Spleen (tissue), 11 donors: ENCODE measurements at regions not wholly inside any gene's neighbourhood (a gene's known extent, or its start where the extent isn't known, plus 50 kb on each side); places are given as distances from the start of the nearest gene placed in this dataset.
"Not testable (repeated sequence)": the region's sequence is repeated elsewhere in the genome, so short reads cannot be mapped to it uniquely, and the experiment has no call there.

Experiments
- DNase-seq: peaks from one replicate; pipeline ENCODE4 v3.0.0-alpha.2; 2020
- H3K27ac ChIP-seq, 8 donors: fragments of 200-600 bp; sonication (generic) in 7 of 8; 1 replicate in 4 of 8; 2 replicates in 4 of 8; pipeline versions ENCODE4 v1.5.0 to v1.8.0; 2016 to 2021; ENCODE audit warnings: inconsistent platforms in 4 of 8, mild to moderate bottlenecking in 4 of 8, moderate library complexity in 1 of 8
- H3K27me3 ChIP-seq, 7 donors: fragments of 200-600 bp; sonication (generic) in 6 of 7; replicated peaks in 1 of 7; 1 replicate in 4 of 7; 2 replicates in 3 of 7; pipeline versions ENCODE4 v1.5.0 to v1.8.0; 2016 to 2021; ENCODE audit warnings: inconsistent platforms in 3 of 7, mild to moderate bottlenecking in 1 of 7
- H3K36me3 ChIP-seq, 6 donors: fragments of 200-600 bp; sonication (generic) in 5 of 6; 1 replicate in 4 of 6; 2 replicates in 2 of 6; pipeline versions ENCODE4 v1.5.0 to v1.8.0; 2016 to 2021; ENCODE audit warnings: inconsistent platforms in 2 of 6
- H3K4me1 ChIP-seq, 6 donors: fragments of 200-600 bp; sonication (generic) in 5 of 6; 1 replicate in 3 of 6; 2 replicates in 3 of 6; pipeline versions ENCODE4 v1.5.0 to v1.8.0; 2016 to 2021; ENCODE audit warnings: inconsistent platforms in 3 of 6
- H3K4me3 ChIP-seq, 8 donors: fragments of 200-600 bp; sonication (generic) in 7 of 8; 1 replicate in 4 of 8; 2 replicates in 4 of 8; pipeline versions ENCODE4 v1.5.0 to v1.8.0; 2016 to 2021; ENCODE audit warnings: inconsistent platforms in 4 of 8, mild to moderate bottlenecking in 4 of 8, moderate library complexity in 2 of 8
- H3K9me3 ChIP-seq, 8 donors: fragments of 200-600 bp; sonication (generic) in 7 of 8; 1 replicate in 4 of 8; 2 replicates in 4 of 8; pipeline versions ENCODE4 v1.5.0 to v1.8.0; 2016 to 2021; ENCODE audit warnings: inconsistent platforms in 4 of 8
- CTCF ChIP-seq, 11 experiments: fragments of 200-600 bp in 7 of 11; fragments of 450-650 bp in 4 of 11; sonication (generic) in 4 of 11; IDR thresholded peaks in 8 of 11; conservative IDR thresholded peaks in 3 of 11; 1 replicate in 7 of 11; 2 replicates in 4 of 11; pipeline versions ENCODE4 v1.4.0 to v1.8.0; 2016 to 2021; ENCODE audit warnings: antibody characterized with exemption in 11 of 11, inconsistent platforms in 4 of 11, mild to moderate bottlenecking in 1 of 11
- POLR2A ChIP-seq, 3 donors: fragments of 450-650 bp; IDR thresholded peaks; one replicate each; pipeline ENCODE4 v1.5.1; 2017; ENCODE audit warnings: antibody characterized with exemption in 3 of 3, mild to moderate bottlenecking in 1 of 3
- WGBS, 5 donors: extraction: QIAGEN DNeasy Blood & Tissue Kit in 3 of 5; methylation state at CpG; one replicate each; pipeline versions ENCODE4 v1.1.5 to v1.1.7; 2013 to 2018; 5-methylcytosine and 5-hydroxymethylcytosine counted together
- intact Hi-C: fragments of 100-400 bp; cut with DNase I; formaldehyde crosslinking; loops from one replicate; pipeline ENCODE4 v1.15.0; 2023; ENCODE audit warnings: low total_unique reads
- small RNA-seq, 4 donors: library from RNA; depleted of rRNA; stranded (forward); fragments of <200 nt; gene quantifications; one replicate each; pipeline ENCODE3, GENCODE V24; 2016
- donor health status: healthy with polysubstance abuse.
- donor health status: DM: no; HTN: no; CAD: no; lungs with moderate emphysema.
- donor health status: DM: no; HTN: no; CAD: no.
- donor health status: Bipolar disorder and iron deficiency.
- donor health status: healthy.
- donor health status: DM: no; HTN: no; CAD: no.
- donor health status: DM: yes; HTN: yes; CAD: no.

GRCh38 chr11:71774603-71775222 lies 58.3 kb upstream of the DEFB108B start:
- H3K27me3 ChIP-seq: no peaks in the 10 kb centered on the region
- H3K4me3 ChIP-seq: no peak overlapping the region
- no peak overlapping the region for H3K27ac ChIP-seq
- no peaks in the 10 kb centered on the region for H3K9me3 ChIP-seq
- no peaks in the 10 kb centered on the region for H3K4me1 ChIP-seq
- WGBS, 5 donors: 95 to 98% (median 95%) methylated on average over 16 to 30 of the region's 30 CpGs
- intact Hi-C loops: no loop called here
- no peaks in the 10 kb centered on the region for H3K36me3 ChIP-seq
- DNase-seq: no peak
- TF ChIP-seq CTCF (IDR thresholded peaks at IDR 0.05 in 8 of 11, conservative IDR thresholded peaks at IDR 0.05 in 3 of 11) (no peak), POLR2A (IDR thresholded peaks at IDR 0.05) (no peak)

- H3K9me3 ChIP-seq, H3K27me3 ChIP-seq, DNase-seq, intact Hi-C loops, H3K4me1 ChIP-seq, H3K4me3 ChIP-seq, H3K27ac ChIP-seq, H3K36me3 ChIP-seq: not testable (repeated sequence)
- 46 to 68% (median 52%) methylated on average over 6 of the region's 6 CpGs for WGBS, 5 donors
Measured at GRCh38 chr11:71780116-71780515, 52.9 kb upstream of the DEFB108B start.

GRCh38 chr11:71780771-71781170 lies 52.2 kb upstream of the DEFB108B start:
- H3K36me3 ChIP-seq, intact Hi-C loops, H3K4me1 ChIP-seq, H3K9me3 ChIP-seq, H3K27ac ChIP-seq, H3K4me3 ChIP-seq, H3K27me3 ChIP-seq, DNase-seq: not testable (repeated sequence)
- 55 to 82% (median 71%) methylated on average over 6 of the region's 6 CpGs for WGBS, 5 donors

GRCh38 chr11:71781491-71781890 lies 51.5 kb upstream of the DEFB108B start:
- 73 to 87% (median 82%) methylated on average over 5 of the region's 5 CpGs for WGBS, 5 donors
- H3K27me3 ChIP-seq, H3K9me3 ChIP-seq, H3K4me1 ChIP-seq, DNase-seq, H3K36me3 ChIP-seq, intact Hi-C loops, H3K4me3 ChIP-seq, H3K27ac ChIP-seq: not testable (repeated sequence)

- H3K36me3 ChIP-seq, H3K9me3 ChIP-seq, intact Hi-C loops, H3K27me3 ChIP-seq, H3K27ac ChIP-seq, H3K4me3 ChIP-seq, H3K4me1 ChIP-seq, DNase-seq: not testable (repeated sequence)
- 83 to 88% (median 87%) methylated on average over 13 of the region's 13 CpGs for WGBS, 5 donors
Measured at GRCh38 chr11:71782229-71782861, 50.7 kb upstream of the DEFB108B start.

- H3K27ac ChIP-seq, H3K27me3 ChIP-seq, intact Hi-C loops, H3K9me3 ChIP-seq, H3K4me3 ChIP-seq, H3K36me3 ChIP-seq, DNase-seq: not testable (repeated sequence)
- WGBS, 5 donors: 72 to 84% (median 76%) methylated on average over 3 to 4 of the region's 4 CpGs
- H3K4me1 ChIP-seq: peaks cover 0 to 12% (median 3%) of the 10 kb centered on the region in 6 donors
Measured at GRCh38 chr11:71783191-71783590, 49.8 kb upstream of the DEFB108B start.

Small RNA genes in the stretch of these regions (small RNA-seq; reads per million reads assigned to genes)
- 0 reads per million in 4 donors for gene SNRPCP14
